OCI-LY3 (cell line): ENCODE measurements at regions not wholly inside any gene's neighbourhood (a gene's known extent, or its start where the extent isn't known, plus 50 kb on each side); places are given as distances from the start of the nearest gene placed in this dataset.

Experiments used
- EZH2phosphoT487 ChIP-seq: fragments of 200-600 bp; shearing (Covaris generic); IDR thresholded peaks from 2 replicates; pipeline ENCODE4 v1.6.1; 2018; ENCODE audit warnings: antibody characterized with exemption, mixed run types, low read depth
- TF ChIP-seq, protein P1 (sequence below): fragments of 200-600, 300-600 bp; sonication (generic); IDR thresholded peaks from 2 replicates; pipeline ENCODE4 v1.5.1; 2014; ENCODE audit warnings: antibody characterized with exemption, low read length, low read depth

DNA sequence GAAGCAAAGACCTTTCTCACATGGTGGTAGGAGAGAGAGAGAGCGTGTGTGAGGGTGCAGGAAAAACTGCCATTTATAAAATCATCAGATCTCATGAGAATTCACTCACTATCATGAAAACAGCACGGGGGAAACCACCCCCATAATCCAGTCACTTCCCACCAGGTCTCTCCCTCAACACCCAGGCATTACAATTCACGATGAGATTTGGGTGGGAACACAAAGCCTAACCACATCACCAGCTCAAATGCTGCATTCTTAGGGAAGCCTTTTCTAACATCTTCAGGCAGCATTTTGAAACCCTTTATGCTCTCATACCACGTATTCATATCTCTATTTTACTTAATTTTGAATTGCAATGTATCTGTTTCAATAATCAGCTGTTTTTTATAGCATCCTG, 165.9 kb downstream of the TMTC3 start:
- TF ChIP-seq, protein P1, sequence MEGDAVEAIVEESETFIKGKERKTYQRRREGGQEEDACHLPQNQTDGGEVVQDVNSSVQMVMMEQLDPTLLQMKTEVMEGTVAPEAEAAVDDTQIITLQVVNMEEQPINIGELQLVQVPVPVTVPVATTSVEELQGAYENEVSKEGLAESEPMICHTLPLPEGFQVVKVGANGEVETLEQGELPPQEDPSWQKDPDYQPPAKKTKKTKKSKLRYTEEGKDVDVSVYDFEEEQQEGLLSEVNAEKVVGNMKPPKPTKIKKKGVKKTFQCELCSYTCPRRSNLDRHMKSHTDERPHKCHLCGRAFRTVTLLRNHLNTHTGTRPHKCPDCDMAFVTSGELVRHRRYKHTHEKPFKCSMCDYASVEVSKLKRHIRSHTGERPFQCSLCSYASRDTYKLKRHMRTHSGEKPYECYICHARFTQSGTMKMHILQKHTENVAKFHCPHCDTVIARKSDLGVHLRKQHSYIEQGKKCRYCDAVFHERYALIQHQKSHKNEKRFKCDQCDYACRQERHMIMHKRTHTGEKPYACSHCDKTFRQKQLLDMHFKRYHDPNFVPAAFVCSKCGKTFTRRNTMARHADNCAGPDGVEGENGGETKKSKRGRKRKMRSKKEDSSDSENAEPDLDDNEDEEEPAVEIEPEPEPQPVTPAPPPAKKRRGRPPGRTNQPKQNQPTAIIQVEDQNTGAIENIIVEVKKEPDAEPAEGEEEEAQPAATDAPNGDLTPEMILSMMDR = no peak
- TF ChIP-seq EZH2phosphoT487 = no peak
